Sigmoid colon (tissue), 6 donors: ENCODE measurements at regions not wholly inside any gene's neighbourhood (a gene's known extent, or its start where the extent isn't known, plus 50 kb on each side); places are given as distances from the start of the nearest gene placed in this dataset.
"Not testable (repeated sequence)": the region's sequence is repeated elsewhere in the genome, so short reads cannot be mapped to it uniquely, and the experiment has no call there.

Experiments used
- DNase-seq: peaks from one replicate; pipeline ENCODE4 v3.0.0-alpha.2; 2019
- H3K27ac ChIP-seq, 4 donors: fragments of 200-600 bp; sonication (generic); one replicate each; pipeline ENCODE4 v1.5.1; 2016 to 2019; ENCODE audit warnings: mild to moderate bottlenecking in 1 of 4
- H3K27me3 ChIP-seq, 3 donors: fragments of 200-600 bp; sonication (generic); one replicate each; pipeline ENCODE4 v1.5.1; 2019; ENCODE audit warnings: mild to moderate bottlenecking in 1 of 3
- H3K36me3 ChIP-seq, 4 donors: fragments of 200-600 bp; sonication (generic); one replicate each; pipeline ENCODE4 v1.5.1; 2016 to 2019
- H3K4me1 ChIP-seq, 4 donors: fragments of 200-600 bp; sonication (generic); one replicate each; pipeline ENCODE4 v1.5.1; 2017 to 2019
- H3K4me3 ChIP-seq, 4 donors: fragments of 200-600 bp; sonication (generic); one replicate each; pipeline ENCODE4 v1.5.1; 2017 to 2019; ENCODE audit warnings: mild to moderate bottlenecking in 2 of 4, moderate library complexity in 1 of 4
- H3K9me3 ChIP-seq, 4 donors: fragments of 200-600 bp in 3 of 4; sonication (generic) in 3 of 4; one replicate each; pipeline versions ENCODE4 v1.5.1 to v1.6.1; 2013 to 2019
- EP300 ChIP-seq, 4 donors: sonication (generic); formaldehyde crosslinking; IDR thresholded peaks; one replicate each; pipeline ENCODE4 v1.6.1; 2017; ENCODE audit warnings: antibody characterized with exemption in 4 of 4
- POLR2A ChIP-seq, 2 donors: fragments of 450-650 bp; IDR thresholded peaks; one replicate each; pipeline ENCODE4 v1.6.1; 2016; ENCODE audit warnings: antibody characterized with exemption in 2 of 2, mild to moderate bottlenecking in 2 of 2, moderate library complexity in 2 of 2
- POLR2AphosphoS5 ChIP-seq, 4 donors: sonication (generic); formaldehyde crosslinking; IDR thresholded peaks; one replicate each; pipeline ENCODE4 v1.6.1; 2017; ENCODE audit warnings: antibody characterized with exemption in 4 of 4
- WGBS, 2 donors: extraction: QIAGEN DNeasy Blood & Tissue Kit; methylation state at CpG; one replicate each; pipeline ENCODE4 v1.1.7; 2013; 5-methylcytosine and 5-hydroxymethylcytosine counted together
- intact Hi-C: fragments of 100-400 bp; cut with DNase I; formaldehyde crosslinking; loops from one replicate; pipeline ENCODE4 v1.15.1; 2023
- TF ChIP-seq, protein P1 (sequence below), 4 experiments: fragments of 450-650 bp in 3 of 4; fragments of 200-600 bp in 1 of 4; IDR thresholded peaks; one replicate each; pipeline ENCODE4 v1.5.1; 2016 to 2019; ENCODE audit warnings: antibody characterized with exemption in 4 of 4, mild to moderate bottlenecking in 3 of 4, moderate library complexity in 2 of 4
- donor health status: healthy with polysubstance abuse.
- donor health status: healthy.

GRCh38 chr9:26220367-26220766, 542.1 kb upstream of the TUSC1 start:
- Histone ChIP-seq H3K27ac (no peak overlapping the region), H3K4me3 (no peak overlapping the region), H3K4me1 (no peaks in the 10 kb centered on the region), H3K36me3 (no peaks in the 10 kb centered on the region), H3K9me3 (no peaks in the 10 kb centered on the region), H3K27me3 (no peaks in the 10 kb centered on the region)
- intact Hi-C loops, result no loop called here
- no peak for DNase-seq
- no peak for TF ChIP-seq EP300 (IDR thresholded peaks at IDR 0.05)

DNA sequence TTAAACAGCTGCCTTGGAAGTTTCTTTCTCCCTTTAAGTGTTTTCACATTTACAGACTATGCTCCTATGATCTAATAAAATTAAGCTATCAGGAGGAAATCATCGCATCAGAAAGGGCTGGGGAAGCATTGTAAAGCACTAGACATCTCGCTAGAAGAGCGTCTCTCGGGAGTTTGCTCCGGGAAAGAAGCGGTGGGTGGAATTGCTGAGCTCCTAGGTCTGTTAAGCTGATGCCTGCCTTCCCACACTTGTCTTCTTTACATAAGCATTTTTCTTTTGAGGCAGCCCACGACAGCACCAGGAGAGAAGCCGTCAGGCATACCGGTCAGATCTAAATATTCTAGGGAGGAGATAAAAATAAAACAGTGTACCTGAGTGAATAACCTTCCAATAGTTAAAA, 541.7 kb upstream of the TUSC1 start:
- Histone ChIP-seq H3K4me1 (no peaks in the 10 kb centered on the region), H3K27me3 (no peaks in the 10 kb centered on the region), H3K9me3 (no peaks in the 10 kb centered on the region), H3K36me3 (no peaks in the 10 kb centered on the region), H3K27ac (no peak overlapping the region), H3K4me3 (no peak overlapping the region)
- TF ChIP-seq, protein P1, sequence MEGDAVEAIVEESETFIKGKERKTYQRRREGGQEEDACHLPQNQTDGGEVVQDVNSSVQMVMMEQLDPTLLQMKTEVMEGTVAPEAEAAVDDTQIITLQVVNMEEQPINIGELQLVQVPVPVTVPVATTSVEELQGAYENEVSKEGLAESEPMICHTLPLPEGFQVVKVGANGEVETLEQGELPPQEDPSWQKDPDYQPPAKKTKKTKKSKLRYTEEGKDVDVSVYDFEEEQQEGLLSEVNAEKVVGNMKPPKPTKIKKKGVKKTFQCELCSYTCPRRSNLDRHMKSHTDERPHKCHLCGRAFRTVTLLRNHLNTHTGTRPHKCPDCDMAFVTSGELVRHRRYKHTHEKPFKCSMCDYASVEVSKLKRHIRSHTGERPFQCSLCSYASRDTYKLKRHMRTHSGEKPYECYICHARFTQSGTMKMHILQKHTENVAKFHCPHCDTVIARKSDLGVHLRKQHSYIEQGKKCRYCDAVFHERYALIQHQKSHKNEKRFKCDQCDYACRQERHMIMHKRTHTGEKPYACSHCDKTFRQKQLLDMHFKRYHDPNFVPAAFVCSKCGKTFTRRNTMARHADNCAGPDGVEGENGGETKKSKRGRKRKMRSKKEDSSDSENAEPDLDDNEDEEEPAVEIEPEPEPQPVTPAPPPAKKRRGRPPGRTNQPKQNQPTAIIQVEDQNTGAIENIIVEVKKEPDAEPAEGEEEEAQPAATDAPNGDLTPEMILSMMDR (IDR thresholded peaks at IDR 0.05), result no peak
- no peak for TF ChIP-seq POLR2AphosphoS5 (IDR thresholded peaks at IDR 0.05)
- no peak for TF ChIP-seq POLR2A (IDR thresholded peaks at IDR 0.05)
- TF ChIP-seq EP300 (IDR thresholded peaks at IDR 0.05), result no peak
- WGBS, 2 donors, result 84 to 87% methylated on average over 9 of the region's 9 CpGs
- no peak for DNase-seq
- intact Hi-C loops, result no loop called here

DNA sequence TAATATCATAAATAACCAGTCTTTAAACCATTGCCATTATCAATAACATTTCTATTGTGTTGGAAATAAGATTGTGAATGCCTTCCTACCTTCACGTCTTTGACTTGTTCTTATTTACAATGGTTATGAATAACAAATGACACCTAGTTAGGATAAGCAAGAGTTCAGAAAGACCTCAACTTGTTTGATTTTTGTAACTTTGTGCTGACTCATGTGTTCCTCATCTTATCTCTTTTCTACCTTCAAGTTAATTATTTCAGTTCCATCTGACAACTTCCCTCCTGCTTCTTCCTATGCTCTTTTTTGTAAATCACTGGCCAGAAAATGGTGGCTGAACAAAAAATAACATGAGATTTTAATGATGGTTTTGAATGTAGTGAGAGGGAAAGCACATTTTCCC, 538.5 kb upstream of the TUSC1 start:
- no peaks in the 10 kb centered on the region for H3K4me1 ChIP-seq
- H3K9me3 ChIP-seq, result no peaks in the 10 kb centered on the region
- TF ChIP-seq EP300 (IDR thresholded peaks at IDR 0.05) (no peak), POLR2A (IDR thresholded peaks at IDR 0.05) (no peak), POLR2AphosphoS5 (IDR thresholded peaks at IDR 0.05) (no peak)
- TF ChIP-seq, protein P1 (IDR thresholded peaks at IDR 0.05), result no peak
- intact Hi-C loops, result no loop called here
- no peak overlapping the region for H3K27ac ChIP-seq
- no peaks in the 10 kb centered on the region for H3K36me3 ChIP-seq
- no peaks in the 10 kb centered on the region for H3K27me3 ChIP-seq
- no peak for DNase-seq
- no peak overlapping the region for H3K4me3 ChIP-seq
- 83 to 89% methylated on average over 1 of the region's 1 CpG for WGBS, 2 donors

DNA sequence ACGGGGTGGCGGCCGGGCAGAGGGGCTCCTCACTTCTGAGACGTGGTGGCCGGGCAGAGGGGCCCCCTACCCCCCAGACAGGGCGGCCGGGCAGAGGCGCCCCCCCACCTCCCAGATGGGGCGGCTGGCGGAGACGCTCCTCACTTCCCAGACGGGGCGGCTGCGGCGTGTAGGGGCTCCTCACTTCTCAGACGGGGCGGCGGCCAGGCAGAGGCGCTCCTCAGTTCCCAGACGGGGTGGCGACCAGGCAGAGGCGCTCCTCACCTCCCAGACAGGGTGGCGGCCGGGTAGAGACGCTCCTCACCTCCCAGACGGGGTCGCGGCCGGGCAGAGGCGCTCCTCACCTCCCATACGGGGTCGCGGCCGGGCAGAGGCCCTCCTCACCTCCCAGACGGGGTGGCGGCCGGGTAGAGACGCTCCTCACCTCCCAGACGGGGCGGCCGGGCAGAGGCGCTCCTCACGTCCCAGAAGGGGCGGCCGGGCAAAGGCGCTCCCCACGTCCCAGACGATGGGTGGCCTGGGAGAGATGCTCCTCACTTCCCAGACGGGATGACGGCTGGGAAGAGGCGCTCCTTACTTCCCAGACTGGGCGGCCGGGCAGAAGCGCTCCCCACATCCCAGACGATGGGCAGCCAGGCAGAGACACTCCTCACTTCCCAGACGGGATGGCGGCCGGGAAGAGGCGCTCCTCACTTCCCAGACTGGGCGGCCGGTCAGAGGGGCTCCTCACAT, 536.6 kb upstream of the TUSC1 start:
- H3K36me3 ChIP-seq, H3K4me3 ChIP-seq, H3K27ac ChIP-seq, H3K27me3 ChIP-seq, DNase-seq, intact Hi-C loops, H3K9me3 ChIP-seq, H3K4me1 ChIP-seq: not testable (repeated sequence)
- 96% methylated on average over 61 of the region's 61 CpGs for WGBS, 2 donors

GRCh38 chr9:26210338-26210851, 532.2 kb upstream of the TUSC1 start:
- no peak for DNase-seq

More at GRCh38 chr9:26210338-26210851, 532.2 kb upstream of the TUSC1 start:
- Histone ChIP-seq H3K4me3 (no peak overlapping the region), H3K4me1 (no peaks in the 10 kb centered on the region), H3K36me3 (no peaks in the 10 kb centered on the region), H3K27ac (no peak overlapping the region), H3K9me3 (no peaks in the 10 kb centered on the region), H3K27me3 (no peaks in the 10 kb centered on the region)
- no peak for TF ChIP-seq POLR2AphosphoS5 (IDR thresholded peaks at IDR 0.05)
- TF ChIP-seq POLR2A (IDR thresholded peaks at IDR 0.05), result no peak
- no peak for TF ChIP-seq EP300 (IDR thresholded peaks at IDR 0.05)
- TF ChIP-seq, protein P1 (IDR thresholded peaks at IDR 0.05), result no peak
- 58 to 74% methylated on average over 6 of the region's 6 CpGs for WGBS, 2 donors
- intact Hi-C loops, result no loop called here
